Mesenchymal stem cell (in vitro differentiated cells and primary cell): ENCODE measurements at regions not wholly inside any gene's neighbourhood (a gene's known extent, or its start where the extent isn't known, plus 50 kb on each side); places are given as distances from the start of the nearest gene placed in this dataset.

Source experiments
- DNase-seq: peaks from one replicate; pipeline ENCODE4 v3.0.0-alpha.2; 2013
- H2AFZ ChIP-seq: one replicate; pipeline ENCODE4 v1.6.1; 2013; ENCODE audit warnings: low read depth, mild to moderate bottlenecking, control low read depth, inconsistent platforms, low read length, moderate library complexity
- H2AK5ac ChIP-seq: 2 replicates; pipeline ENCODE4 v1.6.1; 2013; ENCODE audit warnings: low read length, moderate library complexity, mild to moderate bottlenecking, inconsistent platforms; ENCODE audit not compliant: severe bottlenecking
- H2BK120ac ChIP-seq: one replicate; pipeline ENCODE4 v1.6.1; 2013; ENCODE audit warnings: low read depth, mild to moderate bottlenecking, inconsistent platforms, low read length, moderate library complexity
- H2BK12ac ChIP-seq, 2 experiments: one replicate each; pipeline ENCODE4 v1.6.1; 2013; ENCODE audit warnings: inconsistent platforms in 2 of 2, low read length in 2 of 2, mild to moderate bottlenecking in 2 of 2, moderate library complexity in 2 of 2, control low read depth in 1 of 2
- H2BK15ac ChIP-seq: one replicate; pipeline ENCODE4 v1.6.1; 2013; ENCODE audit warnings: mild to moderate bottlenecking, low read depth, inconsistent platforms; ENCODE audit not compliant: poor library complexity, severe bottlenecking
- H2BK5ac ChIP-seq: 2 replicates; pipeline ENCODE4 v1.6.1; 2013; ENCODE audit warnings: low read depth, mild to moderate bottlenecking, low read length, control low read depth, inconsistent platforms; ENCODE audit not compliant: poor library complexity, severe bottlenecking
- H3K14ac ChIP-seq, 2 experiments: one replicate each; pipeline ENCODE4 v1.6.1; 2013; ENCODE audit warnings: inconsistent platforms in 2 of 2, low read length in 2 of 2, control low read depth in 1 of 2, mild to moderate bottlenecking in 1 of 2, moderate library complexity in 1 of 2
- H3K18ac ChIP-seq, 2 experiments: one replicate each; pipeline ENCODE4 v1.6.1; 2013; ENCODE audit warnings: inconsistent platforms in 2 of 2, low read length in 2 of 2, control low read depth in 1 of 2, low read depth in 1 of 2, mild to moderate bottlenecking in 1 of 2
- H3K23ac ChIP-seq, 2 experiments: one replicate each; pipeline ENCODE4 v1.6.1; 2013; ENCODE audit warnings: inconsistent platforms in 2 of 2, low read length in 2 of 2, mild to moderate bottlenecking in 2 of 2, moderate library complexity in 2 of 2, control low read depth in 1 of 2
- H3K27ac ChIP-seq: 2 replicates; pipeline ENCODE4 v1.5.1; 2013; ENCODE audit warnings: mild to moderate bottlenecking, moderate library complexity, low read length, control low read depth, inconsistent platforms; ENCODE audit not compliant: poor library complexity, severe bottlenecking
- H3K27me3 ChIP-seq, 2 experiments: 2 replicates each; pipeline versions ENCODE4 v1.6.1 to v1.7.0; 2013; ENCODE audit warnings: low read length in 2 of 2, mild to moderate bottlenecking in 2 of 2, moderate library complexity in 2 of 2, control low read depth in 1 of 2, inconsistent platforms in 1 of 2; ENCODE audit not compliant: control insufficient read depth in 1 of 2, insufficient read depth in 1 of 2
- H3K36me3 ChIP-seq, 2 experiments: 2 replicates each; pipeline versions ENCODE4 v1.6.1 to v1.7.0; 2013; ENCODE audit warnings: low read length in 2 of 2, control low read depth in 1 of 2, inconsistent platforms in 1 of 2, low read depth in 1 of 2, mild to moderate bottlenecking in 1 of 2; ENCODE audit not compliant: insufficient read depth in 2 of 2, control insufficient read depth in 1 of 2
- H3K4ac ChIP-seq, 2 experiments: one replicate each; pipeline ENCODE4 v1.6.1; 2013; ENCODE audit warnings: inconsistent platforms in 2 of 2, low read length in 2 of 2, mild to moderate bottlenecking in 2 of 2, moderate library complexity in 2 of 2, control low read depth in 1 of 2, low read depth in 1 of 2
- H3K4me1 ChIP-seq: 2 replicates; pipeline ENCODE4 v1.6.1; 2013; ENCODE audit warnings: low read depth, low read length, control low read depth; ENCODE audit not compliant: control insufficient read depth, insufficient read depth
- H3K4me2 ChIP-seq: 2 replicates; pipeline ENCODE4 v1.6.1; 2013; ENCODE audit warnings: low read length, mild to moderate bottlenecking, inconsistent platforms; ENCODE audit not compliant: poor library complexity, severe bottlenecking
- H3K4me3 ChIP-seq, 2 experiments: 2 replicates each; pipeline versions ENCODE4 v1.5.1 to v1.7.0; 2013; ENCODE audit warnings: low read length in 2 of 2, mild to moderate bottlenecking in 2 of 2, control low read depth in 1 of 2, low read depth in 1 of 2; ENCODE audit not compliant: insufficient read depth in 1 of 2
- H3K79me1 ChIP-seq: replicated peaks from 2 replicates; pipeline ENCODE4 v1.6.1; 2013; ENCODE audit warnings: mild to moderate bottlenecking, control low read depth, low read length, inconsistent platforms; ENCODE audit not compliant: poor library complexity, severe bottlenecking
- H3K9ac ChIP-seq: 2 replicates; pipeline ENCODE4 v1.7.0; 2013; ENCODE audit warnings: mild to moderate bottlenecking, low read length, moderate library complexity
- H3K9me3 ChIP-seq: 2 replicates; pipeline ENCODE4 v1.7.0; 2013; ENCODE audit warnings: mild to moderate bottlenecking, low read length; ENCODE audit not compliant: control insufficient read depth
- H4K8ac ChIP-seq: one replicate; pipeline ENCODE4 v1.6.1; 2013; ENCODE audit warnings: inconsistent platforms, mild to moderate bottlenecking, low read length, moderate library complexity
- H4K91ac ChIP-seq: one replicate; pipeline ENCODE4 v1.6.1; 2013; ENCODE audit warnings: mild to moderate bottlenecking, low read length, inconsistent platforms
- WGBS: methylation state at CpG from one replicate; pipeline ENCODE4 v1.1.7; 2013; ENCODE audit warnings: mixed read lengths; 5-methylcytosine and 5-hydroxymethylcytosine counted together

GRCh38 chr4:30341731-30342130, 378.4 kb upstream of the PCDH7 start:
- no peak for DNase-seq
- Histone ChIP-seq H4K91ac (no peak overlapping the region), H3K4me2 (no peak overlapping the region), H3K79me1 (no peaks in the 10 kb centered on the region), H2BK5ac (no peak overlapping the region), H3K4me1 (no peaks in the 10 kb centered on the region), H2AK5ac (no peak overlapping the region), H2BK120ac (no peak overlapping the region), H3K27me3 (no peaks in the 10 kb centered on the region), H3K14ac (no peak overlapping the region), H3K9me3 (no peaks in the 10 kb centered on the region), H3K23ac (no peak overlapping the region), H3K4me3 (no peak overlapping the region), H4K8ac (no peak overlapping the region), H3K18ac (no peak overlapping the region), H2BK15ac (no peak overlapping the region), H3K9ac (no peak overlapping the region), H2AFZ (no peak overlapping the region), H3K27ac (no peak overlapping the region), H3K36me3 (no peaks in the 10 kb centered on the region), H2BK12ac (no peak overlapping the region), H3K4ac (no peak overlapping the region)
- 50% methylated on average over 1 of the region's 1 CpG for WGBS

GRCh38 chr4:30350288-30350687, 369.9 kb upstream of the PCDH7 start:
- Histone ChIP-seq H2AK5ac (no peak overlapping the region), H4K91ac (no peak overlapping the region), H3K18ac (no peak overlapping the region), H3K79me1 (no peaks in the 10 kb centered on the region), H3K36me3 (no peaks in the 10 kb centered on the region), H3K27ac (no peak overlapping the region), H3K23ac (no peak overlapping the region), H2BK120ac (no peak overlapping the region), H3K9ac (no peak overlapping the region), H3K27me3 (no peaks in the 10 kb centered on the region), H4K8ac (no peak overlapping the region), H3K9me3 (no peaks in the 10 kb centered on the region), H3K4me2 (no peak overlapping the region), H2AFZ (no peak overlapping the region), H2BK15ac (no peak overlapping the region), H3K4ac (no peak overlapping the region), H2BK12ac (no peak overlapping the region), H3K4me3 (no peak overlapping the region), H2BK5ac (no peak overlapping the region), H3K4me1 (no peaks in the 10 kb centered on the region), H3K14ac (no peak overlapping the region)
- no peak for DNase-seq
- WGBS, result 57% methylated on average over 1 of the region's 2 CpGs

GRCh38 chr4:30354605-30355004, 365.6 kb upstream of the PCDH7 start:
- Histone ChIP-seq H2AFZ (no peak overlapping the region), H3K9me3 (peaks cover 3% of the 10 kb centered on the region), H4K8ac (no peak overlapping the region), H3K27me3 (no peaks in the 10 kb centered on the region), H3K23ac (no peak overlapping the region), H3K18ac (no peak overlapping the region), H3K79me1 (no peaks in the 10 kb centered on the region), H2BK120ac (no peak overlapping the region), H3K27ac (no peak overlapping the region), H3K4ac (no peak overlapping the region), H2BK5ac (no peak overlapping the region), H3K36me3 (no peaks in the 10 kb centered on the region), H3K4me2 (no peak overlapping the region), H2AK5ac (no peak overlapping the region), H2BK12ac (no peak overlapping the region), H3K14ac (no peak overlapping the region), H3K4me3 (no peak overlapping the region), H3K9ac (no peak overlapping the region), H4K91ac (no peak overlapping the region), H3K4me1 (no peaks in the 10 kb centered on the region), H2BK15ac (no peak overlapping the region)
- WGBS, result no CpG with 5 or more reads among the region's 1 CpG
- no peak for DNase-seq

GRCh38 chr4:30362436-30362835, 357.7 kb upstream of the PCDH7 start:
- Histone ChIP-seq H3K27ac (no peak overlapping the region), H4K91ac (no peak overlapping the region), H3K9me3 (peaks cover 11% of the 10 kb centered on the region), H2BK12ac (no peak overlapping the region), H2AK5ac (no peak overlapping the region), H3K4me2 (no peak overlapping the region), H2BK15ac (no peak overlapping the region), H3K79me1 (no peaks in the 10 kb centered on the region), H3K36me3 (no peaks in the 10 kb centered on the region), H3K18ac (no peak overlapping the region), H2BK5ac (no peak overlapping the region), H2AFZ (no peak overlapping the region), H3K27me3 (no peaks in the 10 kb centered on the region), H3K4me3 (no peak overlapping the region), H2BK120ac (no peak overlapping the region), H3K23ac (no peak overlapping the region), H3K9ac (no peak overlapping the region), H4K8ac (no peak overlapping the region), H3K4ac (no peak overlapping the region), H3K4me1 (no peaks in the 10 kb centered on the region), H3K14ac (no peak overlapping the region)
- no peak for DNase-seq
- WGBS, result 100% methylated on average over 1 of the region's 2 CpGs
